NCI-H1436 (cell line): ENCODE measurements at regions not wholly inside any gene's neighbourhood (a gene's known extent, or its start where the extent isn't known, plus 50 kb on each side); places are given as distances from the start of the nearest gene placed in this dataset.

Source experiments
- DNase-seq: peaks from one replicate; lab custom pipeline; 2025; lab: John Stamatoyannopoulos, UW

- DNase-seq = no peak
Observed at GRCh38 chr6:93549868-93550267, 130.5 kb upstream of the EPHA7 start.

DNA sequence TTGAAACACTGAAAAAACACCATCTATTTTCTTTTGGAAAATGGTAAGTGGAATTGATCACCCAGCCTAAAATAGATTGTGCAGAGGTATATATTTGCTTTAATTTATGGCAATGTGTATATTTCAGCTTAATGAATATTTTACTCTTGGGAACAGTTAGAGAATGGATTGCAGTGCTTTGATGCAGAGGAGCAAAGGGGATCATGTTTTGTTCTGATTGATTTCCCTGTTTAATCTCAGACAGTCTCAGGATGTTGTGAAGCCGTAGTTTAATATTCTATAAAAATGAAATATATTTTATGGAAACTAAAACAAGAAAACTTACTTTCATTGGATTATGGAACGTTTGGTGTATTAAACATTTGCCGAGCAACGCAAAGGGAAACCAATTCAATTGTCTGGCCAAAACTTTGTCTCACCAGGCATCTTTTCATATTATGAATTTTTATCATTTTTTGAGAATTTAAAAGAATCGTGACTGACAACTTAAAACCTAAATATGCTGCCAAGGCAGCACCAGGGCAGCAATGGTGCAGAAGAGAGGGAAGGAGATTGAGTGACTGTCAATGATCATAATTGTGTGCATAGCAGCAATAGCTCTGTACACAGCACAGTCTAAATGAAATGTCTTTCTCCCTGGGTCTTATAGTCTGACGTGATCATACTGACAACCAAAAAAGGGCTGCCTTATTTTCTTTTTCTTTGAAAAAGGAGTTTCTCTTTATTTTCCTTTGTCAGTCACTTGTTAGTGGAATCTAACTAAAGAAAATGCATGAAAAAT, 105.5 kb upstream of the EPHA7 start:
- no peak for DNase-seq

- no peak for DNase-seq
Observed at GRCh38 chr6:93523365-93523764, 104.0 kb upstream of the EPHA7 start.

DNA sequence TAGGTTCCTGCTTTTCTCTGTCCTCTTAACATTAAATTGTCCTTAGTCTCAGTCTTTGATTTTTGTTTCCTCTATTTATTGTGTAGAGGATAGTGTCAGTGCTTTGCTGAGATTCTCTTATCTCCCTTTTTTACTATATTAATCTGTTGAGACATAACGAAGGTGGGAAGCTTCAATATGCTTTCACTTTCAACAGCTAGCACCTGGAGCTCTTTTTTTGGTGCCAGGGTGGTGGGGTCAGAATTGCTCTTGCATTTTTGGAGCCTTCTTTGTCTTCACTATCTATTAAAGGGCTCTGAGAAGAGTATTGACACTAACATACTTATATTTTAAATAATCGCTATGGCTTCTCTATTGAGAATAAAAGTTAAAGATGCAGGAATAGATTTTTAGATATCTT, 97.1 kb upstream of the EPHA7 start:
- no peak for DNase-seq

- DNase-seq = no peak
Observed at GRCh38 chr6:93515736-93516135, 96.4 kb upstream of the EPHA7 start.

- no peak for DNase-seq
Observed at GRCh38 chr6:93498713-93499112, 79.4 kb upstream of the EPHA7 start.

DNA sequence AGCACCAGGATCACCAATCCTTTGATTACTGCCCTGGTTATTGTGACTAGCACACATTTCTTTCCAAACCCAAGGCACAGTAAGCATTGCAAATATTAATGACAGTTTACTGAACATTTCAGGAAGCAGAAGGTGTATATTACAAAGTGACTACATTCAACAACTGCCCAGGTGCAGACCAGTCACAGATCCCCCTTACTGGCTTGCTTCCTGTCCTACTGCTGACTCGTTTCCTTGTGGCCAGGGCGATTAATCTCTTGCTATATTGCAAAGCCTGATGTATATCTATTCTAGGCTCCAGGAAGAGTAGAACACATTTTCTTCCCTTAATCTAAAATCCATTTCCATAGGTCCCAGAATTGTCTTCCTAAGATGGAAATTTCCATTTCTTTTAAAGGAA, 77.2 kb upstream of the EPHA7 start:
- no peak for DNase-seq

- no peak for DNase-seq
Observed at GRCh38 chr6:93494057-93494456, 74.7 kb upstream of the EPHA7 start.

DNA sequence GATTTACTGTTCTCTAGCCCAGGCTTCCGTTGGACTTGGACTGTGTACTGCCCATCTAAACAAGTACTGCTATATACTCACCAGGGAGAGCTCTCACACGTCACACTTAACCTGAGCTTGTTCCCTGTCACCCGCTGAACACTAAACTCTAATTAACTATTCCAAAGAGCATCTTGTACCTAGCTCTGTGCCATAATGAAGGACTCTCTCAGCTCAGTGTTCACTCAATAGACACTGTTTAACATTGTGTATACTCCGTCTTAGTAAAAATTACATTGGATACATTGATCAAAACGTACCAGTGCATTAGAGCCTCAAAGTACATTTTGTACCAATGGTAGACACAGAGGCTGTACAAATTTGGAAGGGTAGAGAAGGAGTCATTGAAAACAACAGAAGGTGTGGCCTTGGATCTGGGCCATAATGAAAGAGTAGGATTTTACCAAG, 55.4 kb upstream of the EPHA7 start:
- no peak for DNase-seq

GRCh38 chr6:93471281-93471680, 51.9 kb upstream of the EPHA7 start:
- no peak for DNase-seq
